Activated naive CD4-positive, alpha-beta T cell treated with anti-CD3 and anti-CD28 coated beads for 36 hours (primary cell): ENCODE measurements at regions not wholly inside any gene's neighbourhood (a gene's known extent, or its start where the extent isn't known, plus 50 kb on each side); places are given as distances from the start of the nearest gene placed in this dataset.

Experiments
- CTCF ChIA-PET: fragments of 350-600 bp; sonication (Branson Sonifier 250); formaldehyde crosslinking; loops from one replicate; lab custom pipeline; 2021; ENCODE audit warnings: antibody characterized with exemption; lab: Charles Lee
- DNase-seq: peaks from one replicate; pipeline ENCODE4 v3.0.0-alpha.2; 2020
- H3K27ac Mint-ChIP-seq: one replicate; pipeline ENCODE4 v1.8.0; 2021; ENCODE audit warnings: mild to moderate bottlenecking, mixed read lengths
- H3K27me3 Mint-ChIP-seq: one replicate; pipeline ENCODE4 v1.8.0; 2021; ENCODE audit warnings: low read depth, mixed read lengths
- H3K36me3 Mint-ChIP-seq: one replicate; pipeline ENCODE4 v1.8.0; 2021; ENCODE audit warnings: low read depth, mixed read lengths
- H3K4me1 Mint-ChIP-seq: one replicate; pipeline ENCODE4 v1.8.0; 2021; ENCODE audit warnings: low read depth, mixed read lengths
- H3K4me3 Mint-ChIP-seq: one replicate; pipeline ENCODE4 v1.8.0; 2021; ENCODE audit warnings: mild to moderate bottlenecking, moderate library complexity, mixed read lengths
- H3K9me3 Mint-ChIP-seq: one replicate; pipeline ENCODE4 v1.8.0; 2021; ENCODE audit warnings: mixed read lengths
- intact Hi-C: fragments of 100-400 bp; cut with micrococcal nuclease; formaldehyde crosslinking; loops from one replicate; pipeline ENCODE4 v1.15.1; 2023

- intact Hi-C loops: no loop called here
- Mint-ChIP-seq H3K4me1 (no peaks in the 10 kb centered on the region), H3K9me3 (peaks cover 9% of the 10 kb centered on the region), H3K27me3 (no peaks in the 10 kb centered on the region), H3K4me3 (no peak overlapping the region), H3K27ac (no peak overlapping the region), H3K36me3 (no peaks in the 10 kb centered on the region)
- no peak for DNase-seq
- CTCF ChIA-PET: no interaction called here
Observed at GRCh38 chr18:41237317-41237716, 717.7 kb upstream of the PIK3C3 start.

- H3K9me3 Mint-ChIP-seq: peaks cover 4% of the 10 kb centered on the region
- no peaks in the 10 kb centered on the region for H3K36me3 Mint-ChIP-seq
- no peaks in the 10 kb centered on the region for H3K27me3 Mint-ChIP-seq
- intact Hi-C loops: no loop called here
- no peak overlapping the region for H3K4me3 Mint-ChIP-seq
- DNase-seq: no peak
- H3K27ac Mint-ChIP-seq: no peak overlapping the region
- CTCF ChIA-PET: no interaction called here
- H3K4me1 Mint-ChIP-seq: no peaks in the 10 kb centered on the region
Observed at GRCh38 chr18:41231681-41232080, 723.4 kb upstream of the PIK3C3 start.

GRCh38 chr18:41227993-41228392 lies 727.0 kb upstream of the PIK3C3 start:
- no peak for DNase-seq
- H3K27ac Mint-ChIP-seq: no peak overlapping the region
- H3K36me3 Mint-ChIP-seq: no peaks in the 10 kb centered on the region
- no peaks in the 10 kb centered on the region for H3K4me1 Mint-ChIP-seq
- CTCF ChIA-PET: no interaction called here
- H3K4me3 Mint-ChIP-seq: no peak overlapping the region
- peaks cover 6% of the 10 kb centered on the region for H3K9me3 Mint-ChIP-seq
- intact Hi-C loops: no loop called here
- H3K27me3 Mint-ChIP-seq: no peaks in the 10 kb centered on the region

DNA sequence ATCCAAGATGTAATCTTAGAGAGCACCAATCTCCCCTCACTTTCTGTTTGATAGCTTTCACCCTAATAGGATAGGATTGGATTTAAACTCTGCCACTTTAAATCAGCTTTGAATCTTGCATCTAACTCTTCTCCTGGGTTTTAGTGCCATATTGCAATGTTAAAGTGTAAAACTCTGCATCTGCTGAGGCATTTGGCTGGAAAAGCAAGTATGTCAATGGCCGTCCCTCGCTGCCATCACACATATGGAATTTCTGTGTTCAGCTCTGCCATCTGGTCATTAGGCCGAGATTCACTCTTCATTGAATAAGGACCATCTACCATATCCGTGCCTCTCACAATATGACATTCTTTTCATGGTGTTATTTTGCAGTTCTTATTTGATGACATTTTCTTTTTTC lies 728.1 kb upstream of the PIK3C3 start:
- CTCF ChIA-PET: no interaction called here
- DNase-seq: no peak
- peaks cover 12% of the 10 kb centered on the region for H3K9me3 Mint-ChIP-seq

GRCh38 chr18:41226186-41226585 lies 728.8 kb upstream of the PIK3C3 start:
- no peaks in the 10 kb centered on the region for H3K27me3 Mint-ChIP-seq
- H3K9me3 Mint-ChIP-seq: peaks cover 12% of the 10 kb centered on the region
- no peak overlapping the region for H3K27ac Mint-ChIP-seq
- no peak for DNase-seq
- no peaks in the 10 kb centered on the region for H3K4me1 Mint-ChIP-seq
- no peak overlapping the region for H3K4me3 Mint-ChIP-seq
- no peaks in the 10 kb centered on the region for H3K36me3 Mint-ChIP-seq
- CTCF ChIA-PET: no interaction called here
- intact Hi-C loops: no loop called here

More for the DNA sequence above, 728.1 kb upstream of the PIK3C3 start:
- Mint-ChIP-seq H3K36me3 (no peaks in the 10 kb centered on the region), H3K4me3 (no peak overlapping the region), H3K27ac (no peak overlapping the region), H3K4me1 (no peaks in the 10 kb centered on the region), H3K27me3 (no peaks in the 10 kb centered on the region)
- intact Hi-C loops: no loop called here

DNA sequence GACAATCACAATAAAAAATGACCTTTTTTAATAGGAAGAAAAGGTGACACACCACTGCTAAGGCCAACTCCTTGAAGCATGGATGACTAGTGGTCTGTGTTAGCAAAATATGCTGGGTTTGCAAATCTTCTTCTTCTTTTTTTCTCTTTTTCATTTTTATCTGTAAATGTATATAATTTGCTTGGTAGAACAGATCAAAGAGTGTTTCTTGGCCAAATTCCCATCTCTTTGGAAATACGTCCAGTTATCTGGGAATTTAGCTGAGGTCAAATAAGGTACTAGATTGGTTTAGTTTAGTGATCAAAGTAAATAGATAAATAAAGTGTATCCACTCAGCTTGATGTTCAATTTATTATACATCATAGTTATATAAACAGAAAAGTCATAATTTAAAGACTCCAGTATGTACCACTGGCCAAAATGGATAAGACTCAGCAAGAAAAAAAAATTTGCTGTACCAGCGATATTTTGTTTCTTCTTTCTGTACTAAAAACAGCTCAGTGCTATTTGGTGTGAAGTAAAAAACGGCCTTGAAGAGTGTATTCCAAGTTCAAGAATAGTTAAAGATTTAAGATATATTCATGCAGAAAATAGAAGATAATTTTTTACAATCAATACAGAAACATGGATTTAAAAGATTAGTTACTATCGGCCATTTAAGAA lies 738.6 kb upstream of the PIK3C3 start:
- peaks cover 3% of the 10 kb centered on the region for H3K9me3 Mint-ChIP-seq
- H3K4me3 Mint-ChIP-seq: no peak overlapping the region
- no peaks in the 10 kb centered on the region for H3K27me3 Mint-ChIP-seq
- CTCF ChIA-PET: no interaction called here
- H3K4me1 Mint-ChIP-seq: no peaks in the 10 kb centered on the region
- H3K36me3 Mint-ChIP-seq: no peaks in the 10 kb centered on the region
- no peak overlapping the region for H3K27ac Mint-ChIP-seq
- intact Hi-C loops: no loop called here
- DNase-seq: no peak

DNA sequence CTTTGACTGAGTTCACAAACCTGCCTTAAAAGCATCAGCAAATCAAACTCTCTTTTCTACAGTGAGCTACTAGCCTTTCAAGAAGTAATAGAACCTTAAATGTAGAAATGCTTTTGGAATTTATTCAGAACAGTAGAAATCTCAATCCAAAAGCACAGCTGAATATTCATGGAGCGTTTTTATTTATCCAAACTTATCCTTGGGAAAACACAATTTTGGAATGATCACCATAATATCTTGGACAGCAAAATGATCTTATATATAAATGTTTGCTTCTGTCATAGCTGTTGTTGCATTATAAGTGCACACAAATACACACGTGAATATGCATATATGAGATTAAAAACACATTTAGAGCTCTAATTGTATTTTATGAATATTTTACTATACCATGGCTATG lies 747.3 kb upstream of the PIK3C3 start:
- peaks cover 3% of the 10 kb centered on the region for H3K9me3 Mint-ChIP-seq
- no peaks in the 10 kb centered on the region for H3K36me3 Mint-ChIP-seq
- no peaks in the 10 kb centered on the region for H3K27me3 Mint-ChIP-seq
- no peak overlapping the region for H3K27ac Mint-ChIP-seq
- CTCF ChIA-PET: no interaction called here
- H3K4me1 Mint-ChIP-seq: no peaks in the 10 kb centered on the region
- H3K4me3 Mint-ChIP-seq: no peak overlapping the region
- no peak for DNase-seq
- intact Hi-C loops: no loop called here

- CTCF ChIA-PET: no interaction called here
- no peak overlapping the region for H3K27ac Mint-ChIP-seq
- no peaks in the 10 kb centered on the region for H3K36me3 Mint-ChIP-seq
- no peak for DNase-seq
- no peaks in the 10 kb centered on the region for H3K9me3 Mint-ChIP-seq
- no peaks in the 10 kb centered on the region for H3K27me3 Mint-ChIP-seq
- no peak overlapping the region for H3K4me3 Mint-ChIP-seq
- H3K4me1 Mint-ChIP-seq: no peaks in the 10 kb centered on the region
- intact Hi-C loops: no loop called here
Observed at GRCh38 chr18:41206341-41206830, 748.6 kb upstream of the PIK3C3 start.

- Mint-ChIP-seq H3K27me3 (no peaks in the 10 kb centered on the region), H3K4me3 (no peak overlapping the region), H3K36me3 (no peaks in the 10 kb centered on the region), H3K9me3 (peaks cover 4% of the 10 kb centered on the region), H3K27ac (no peak overlapping the region), H3K4me1 (no peaks in the 10 kb centered on the region)
- intact Hi-C loops: no loop called here
- CTCF ChIA-PET: no interaction called here
- DNase-seq: no peak
Observed at GRCh38 chr18:41199212-41199611, 755.8 kb upstream of the PIK3C3 start.

- Mint-ChIP-seq H3K4me3 (no peak overlapping the region), H3K4me1 (no peaks in the 10 kb centered on the region), H3K27me3 (no peaks in the 10 kb centered on the region), H3K27ac (no peak overlapping the region), H3K9me3 (peaks cover 7% of the 10 kb centered on the region), H3K36me3 (no peaks in the 10 kb centered on the region)
- no peak for DNase-seq
- intact Hi-C loops: no loop called here
- CTCF ChIA-PET: no interaction called here
Observed at GRCh38 chr18:41197967-41198366, 757.1 kb upstream of the PIK3C3 start.

GRCh38 chr18:41170346-41170745 lies 784.7 kb upstream of the PIK3C3 start:
- Mint-ChIP-seq H3K4me3 (no peak overlapping the region), H3K27ac (no peak overlapping the region), H3K36me3 (no peaks in the 10 kb centered on the region), H3K27me3 (no peaks in the 10 kb centered on the region), H3K9me3 (peaks cover 3% of the 10 kb centered on the region), H3K4me1 (no peaks in the 10 kb centered on the region)
- CTCF ChIA-PET: no interaction called here
- DNase-seq: no peak
- intact Hi-C loops: no loop called here

GRCh38 chr18:41165625-41166024 lies 789.4 kb upstream of the PIK3C3 start:
- H3K27me3 Mint-ChIP-seq: no peaks in the 10 kb centered on the region
- H3K4me1 Mint-ChIP-seq: no peaks in the 10 kb centered on the region
- CTCF ChIA-PET: no interaction called here
- H3K36me3 Mint-ChIP-seq: no peaks in the 10 kb centered on the region
- no peak overlapping the region for H3K27ac Mint-ChIP-seq
- peaks cover 12% of the 10 kb centered on the region for H3K9me3 Mint-ChIP-seq
- no peak for DNase-seq
- intact Hi-C loops: no loop called here
- no peak overlapping the region for H3K4me3 Mint-ChIP-seq

DNA sequence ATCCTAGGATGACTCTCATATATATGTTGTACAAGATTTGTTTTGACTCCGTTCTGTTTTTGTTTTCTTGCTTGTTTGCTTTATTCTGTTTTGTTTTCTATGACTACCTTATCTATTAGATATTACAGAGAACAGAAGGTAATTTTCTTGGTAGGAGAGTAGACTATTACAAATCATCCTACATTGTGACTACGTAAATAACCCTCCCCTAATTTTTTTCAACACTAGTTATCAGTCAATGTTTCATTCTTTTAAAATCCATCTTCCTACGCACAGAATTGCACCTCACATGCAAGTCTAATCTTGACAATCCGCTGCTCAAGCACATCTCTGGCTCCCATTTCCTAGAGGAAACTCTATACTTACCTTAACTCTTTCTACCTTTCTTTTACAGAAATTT lies 792.3 kb upstream of the PIK3C3 start:
- intact Hi-C loops: no loop called here
- Mint-ChIP-seq H3K4me3 (no peak overlapping the region), H3K27me3 (no peaks in the 10 kb centered on the region), H3K36me3 (no peaks in the 10 kb centered on the region), H3K27ac (no peak overlapping the region), H3K4me1 (no peaks in the 10 kb centered on the region), H3K9me3 (peaks cover 12% of the 10 kb centered on the region)
- no peak for DNase-seq
- CTCF ChIA-PET: no interaction called here
